Osteocyte (in vitro differentiated cells): ENCODE measurements at regions not wholly inside any gene's neighbourhood (a gene's known extent, or its start where the extent isn't known, plus 50 kb on each side); places are given as distances from the start of the nearest gene placed in this dataset.

Source experiments
- DNase-seq: peaks from one replicate; pipeline ENCODE4 v3.0.0; 2021; ENCODE audit warnings: mixed read lengths; ENCODE audit not compliant: unreplicated experiment; ENCODE audit errors: extremely low spot score
- H3K27ac Mint-ChIP-seq: one replicate; pipeline ENCODE4 v1.8.0; 2021; ENCODE audit warnings: mild to moderate bottlenecking, mixed read lengths; ENCODE audit not compliant: unreplicated experiment
- H3K27me3 Mint-ChIP-seq: one replicate; pipeline ENCODE4 v1.8.0; 2021; ENCODE audit warnings: mixed read lengths; ENCODE audit not compliant: unreplicated experiment
- H3K36me3 Mint-ChIP-seq: one replicate; pipeline ENCODE4 v1.8.0; 2021; ENCODE audit warnings: mixed read lengths; ENCODE audit not compliant: unreplicated experiment
- H3K4me1 Mint-ChIP-seq: one replicate; pipeline ENCODE4 v1.8.0; 2021; ENCODE audit warnings: mixed read lengths; ENCODE audit not compliant: unreplicated experiment
- H3K4me3 Mint-ChIP-seq: one replicate; pipeline ENCODE4 v1.8.0; 2021; ENCODE audit warnings: mild to moderate bottlenecking, moderate library complexity, mixed read lengths; ENCODE audit not compliant: unreplicated experiment
- H3K9me3 Mint-ChIP-seq: one replicate; pipeline ENCODE4 v1.8.0; 2021; ENCODE audit warnings: mixed read lengths; ENCODE audit not compliant: unreplicated experiment
- CTCF ChIP-seq: fragments of 200-600 bp; sonication (generic); IDR thresholded peaks from 2 replicates; pipeline ENCODE4 v1.5.0; 2021; ENCODE audit warnings: antibody characterized with exemption, mild to moderate bottlenecking, moderate library complexity

- no peak for TF ChIP-seq CTCF
- Mint-ChIP-seq H3K27me3 (peaks cover 6% of the 10 kb centered on the region), H3K36me3 (no peaks in the 10 kb centered on the region), H3K4me1 (no peaks in the 10 kb centered on the region), H3K9me3 (peaks cover 5% of the 10 kb centered on the region), H3K4me3 (no peak overlapping the region), H3K27ac (no peak overlapping the region)
- DNase-seq, result no peak
These were observed 119.4 kb downstream of the CD24 start for GRCh38 chr6:106855117-106855516.

- no peak for TF ChIP-seq CTCF
- Mint-ChIP-seq H3K4me1 (no peaks in the 10 kb centered on the region), H3K27ac (no peak overlapping the region), H3K4me3 (no peak overlapping the region), H3K9me3 (peaks cover 5% of the 10 kb centered on the region), H3K36me3 (no peaks in the 10 kb centered on the region), H3K27me3 (peaks cover 13% of the 10 kb centered on the region)
- no peak for DNase-seq
These were observed 124.7 kb downstream of the CD24 start for GRCh38 chr6:106849676-106850332.

GRCh38 chr6:106849120-106849519 is 125.4 kb downstream of the CD24 start:
- peaks cover 5% of the 10 kb centered on the region for H3K9me3 Mint-ChIP-seq
- H3K27ac Mint-ChIP-seq, result no peak overlapping the region
- H3K36me3 Mint-ChIP-seq, result no peaks in the 10 kb centered on the region
- peaks cover 12% of the 10 kb centered on the region for H3K27me3 Mint-ChIP-seq
- no peak overlapping the region for H3K4me3 Mint-ChIP-seq
- DNase-seq, result peak; percentile 10
- H3K4me1 Mint-ChIP-seq, result no peaks in the 10 kb centered on the region
- TF ChIP-seq CTCF, result no peak

GRCh38 chr6:106847116-106847515 is 127.4 kb downstream of the CD24 start:
- no peak for TF ChIP-seq CTCF
- peaks cover under 1% of the 10 kb centered on the region for H3K9me3 Mint-ChIP-seq
- H3K27ac Mint-ChIP-seq, result no peak overlapping the region
- DNase-seq, result peak; percentile 59
- no peaks in the 10 kb centered on the region for H3K4me1 Mint-ChIP-seq
- H3K4me3 Mint-ChIP-seq, result no peak overlapping the region
- H3K27me3 Mint-ChIP-seq, result peaks cover 22% of the 10 kb centered on the region
- H3K36me3 Mint-ChIP-seq, result no peaks in the 10 kb centered on the region

- DNase-seq, result no peak
- H3K4me3 Mint-ChIP-seq, result no peak overlapping the region
- H3K9me3 Mint-ChIP-seq, result no peaks in the 10 kb centered on the region
- peaks cover 27% of the 10 kb centered on the region for H3K27me3 Mint-ChIP-seq
- no peak overlapping the region for H3K27ac Mint-ChIP-seq
- H3K36me3 Mint-ChIP-seq, result no peaks in the 10 kb centered on the region
- no peaks in the 10 kb centered on the region for H3K4me1 Mint-ChIP-seq
- no peak for TF ChIP-seq CTCF
These were observed 129.6 kb downstream of the CD24 start for GRCh38 chr6:106844930-106845329.
